ENCODE measurements at regions not wholly inside any gene's neighbourhood (a gene's known extent, or its start where the extent isn't known, plus 50 kb on each side); places are given as distances from the start of the nearest gene placed in this dataset.

DNA sequence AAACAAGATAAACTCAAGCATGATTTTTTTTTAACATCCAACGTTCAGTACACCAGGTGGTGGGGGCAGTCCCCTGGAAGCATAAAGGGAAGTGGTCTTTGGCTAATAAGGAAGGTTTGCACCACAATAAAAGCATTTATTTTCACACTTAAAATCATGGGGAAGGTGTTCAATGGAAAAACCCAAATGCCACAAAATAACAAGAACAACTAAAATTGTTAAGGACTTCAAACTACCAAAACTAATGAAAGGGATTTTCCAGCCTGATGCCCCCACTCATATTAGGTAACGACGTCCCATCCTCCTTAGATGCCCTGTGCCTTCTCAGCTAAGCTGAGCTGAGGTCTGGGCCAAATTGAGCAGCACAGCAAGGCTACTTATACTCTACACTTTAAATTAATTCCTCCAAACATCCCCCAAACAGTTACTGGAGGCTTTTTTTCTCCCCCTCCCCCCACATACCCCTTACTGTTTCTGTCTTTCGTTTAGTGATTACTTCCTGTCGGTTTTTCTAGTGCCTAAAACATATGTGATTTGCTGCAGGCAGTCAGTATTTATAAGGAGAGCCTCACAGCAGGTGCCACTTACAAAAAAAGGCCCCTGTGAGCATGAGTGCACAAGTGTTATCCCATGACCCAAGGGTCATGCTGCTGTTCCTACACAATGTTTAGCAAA is 259.7 kb upstream of the ZNF608 start:
- no peak for DNase-seq

GRCh38 chr5:125010356-125010755 is 263.9 kb upstream of the ZNF608 start:
- DNase-seq: no peak

- no peak for DNase-seq
These were observed 264.6 kb upstream of the ZNF608 start for GRCh38 chr5:125011014-125011413.

DNA sequence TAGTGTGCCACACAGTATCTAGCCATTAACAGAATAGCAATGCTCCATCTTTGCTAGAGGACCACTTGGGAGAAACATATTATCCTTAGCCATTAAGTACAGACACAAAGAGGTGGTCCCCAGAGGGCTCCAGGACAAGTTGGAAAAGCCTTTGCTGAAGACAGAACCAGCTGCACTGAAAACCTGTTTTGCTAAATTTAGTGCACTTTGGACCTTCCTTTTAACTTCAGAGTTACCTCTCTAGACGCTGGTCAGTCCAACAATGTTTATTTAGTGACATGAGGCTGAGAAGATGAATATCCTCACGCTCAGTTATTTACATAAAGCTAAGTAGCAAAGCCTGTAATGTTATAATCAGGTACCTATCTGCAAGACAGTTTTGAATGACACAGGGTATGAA is 265.0 kb upstream of the ZNF608 start:
- DNase-seq: no peak

- DNase-seq: no peak
These were observed 265.5 kb upstream of the ZNF608 start for GRCh38 chr5:125011947-125012346.

GRCh38 chr5:125012727-125013451 is 266.4 kb upstream of the ZNF608 start:
- no peak for DNase-seq

DNA sequence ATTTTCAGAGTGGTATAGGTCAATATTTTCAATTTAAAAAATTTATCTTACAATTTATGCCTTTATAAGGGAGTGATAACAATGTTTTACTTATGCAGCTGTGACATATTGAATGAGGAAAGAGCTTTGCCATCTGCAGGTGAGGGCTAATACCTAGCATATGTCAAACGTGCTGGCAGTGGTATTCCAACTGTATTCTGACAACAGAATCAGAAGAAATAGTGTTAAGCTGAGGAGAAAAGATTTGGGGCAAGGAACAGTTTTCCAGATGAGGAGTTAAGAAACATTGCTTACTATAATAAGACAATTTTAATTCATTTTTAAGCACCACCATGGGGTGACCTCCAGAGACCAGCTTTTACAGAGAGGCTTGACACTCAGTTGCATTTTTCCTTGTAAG is 267.8 kb upstream of the ZNF608 start:
- no peak for DNase-seq

DNA sequence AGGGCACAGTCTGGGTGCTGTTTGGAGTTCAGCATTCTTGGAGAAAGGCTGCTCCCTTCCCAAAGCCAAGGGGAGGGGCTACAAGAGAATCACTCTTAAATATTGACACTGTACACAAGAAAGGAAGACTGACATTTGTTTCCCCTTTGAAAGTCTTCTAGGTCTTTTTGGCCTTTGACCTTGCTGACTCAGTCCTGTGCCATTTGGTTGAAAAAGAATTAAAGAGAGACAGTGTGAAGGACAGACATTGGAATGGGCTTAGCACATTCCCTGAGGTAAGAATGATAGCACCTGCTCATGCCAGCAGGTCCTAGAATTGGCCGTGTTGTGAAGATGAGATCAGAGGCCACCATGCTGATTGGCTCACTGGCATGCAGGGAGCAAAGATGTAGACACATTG is 271.4 kb upstream of the ZNF608 start:
- no peak for DNase-seq

DNA sequence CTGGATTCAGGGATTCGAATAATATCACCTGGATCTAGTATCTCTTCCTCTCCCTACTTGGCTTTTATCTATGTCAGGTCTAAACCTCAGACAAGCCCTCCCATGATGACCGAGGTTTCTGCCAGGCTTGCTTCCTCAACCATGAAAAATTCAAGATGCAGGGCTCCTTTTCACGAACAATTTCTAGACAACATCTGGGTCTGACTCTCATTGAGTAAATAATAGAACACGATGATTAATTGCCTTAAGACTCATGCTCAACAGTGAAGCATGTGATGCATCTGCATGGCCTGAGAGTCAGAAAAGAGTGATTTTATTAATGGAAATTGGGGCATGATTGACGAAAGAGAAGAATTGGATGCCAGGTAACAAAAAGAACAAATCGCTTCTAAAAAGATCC is 277.2 kb upstream of the ZNF608 start:
- no peak for DNase-seq

DNA sequence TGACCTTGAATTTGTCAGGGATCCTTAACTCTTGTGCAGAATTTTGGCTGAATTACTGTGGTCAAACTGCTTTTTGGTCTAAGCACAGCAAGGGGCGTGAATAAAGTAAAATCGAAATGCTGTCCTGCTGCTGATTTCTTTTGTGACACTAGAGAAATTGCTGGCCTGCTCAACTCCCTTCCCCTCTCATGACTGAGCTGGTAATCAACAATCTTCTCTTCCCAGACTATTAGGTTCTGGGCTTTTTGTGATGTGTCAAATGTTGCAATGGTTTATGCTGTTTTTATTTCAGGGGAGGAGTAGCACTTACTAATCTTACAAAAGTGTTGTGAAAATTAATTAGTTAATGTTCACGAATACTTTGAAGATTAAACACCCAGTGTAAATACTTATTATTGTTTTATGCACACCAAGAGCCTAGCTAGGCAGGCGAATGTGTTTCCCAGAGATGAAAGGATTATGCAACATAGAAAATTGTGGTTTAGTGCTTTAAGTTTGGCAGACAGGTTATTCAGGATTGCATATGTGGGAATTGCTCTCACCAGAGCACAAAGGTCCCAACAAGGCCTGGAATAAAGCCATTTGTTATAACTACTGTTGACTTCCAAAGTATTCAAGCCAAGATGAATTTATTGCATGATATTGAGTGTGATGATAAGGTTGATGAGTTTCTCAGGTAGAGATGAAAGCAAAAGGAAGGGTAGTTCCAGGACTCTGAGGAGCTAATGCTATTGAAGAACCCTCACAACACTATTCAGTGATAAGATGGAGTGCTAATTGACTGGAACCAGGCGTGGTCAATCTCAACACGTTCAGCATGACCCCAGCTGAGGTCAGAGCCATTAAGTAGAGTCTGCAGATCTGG is 280.7 kb upstream of the ZNF608 start:
- no peak for DNase-seq

- DNase-seq: no peak
These were observed 285.8 kb upstream of the ZNF608 start for GRCh38 chr5:125032286-125032685.

GRCh38 chr5:125033602-125034001 is 287.2 kb upstream of the ZNF608 start:
- DNase-seq: no peak

GRCh38 chr5:125034331-125034730 is 287.9 kb upstream of the ZNF608 start:
- no peak for DNase-seq

GRCh38 chr5:125036494-125036893 is 290.1 kb upstream of the ZNF608 start:
- no peak for DNase-seq

DNA sequence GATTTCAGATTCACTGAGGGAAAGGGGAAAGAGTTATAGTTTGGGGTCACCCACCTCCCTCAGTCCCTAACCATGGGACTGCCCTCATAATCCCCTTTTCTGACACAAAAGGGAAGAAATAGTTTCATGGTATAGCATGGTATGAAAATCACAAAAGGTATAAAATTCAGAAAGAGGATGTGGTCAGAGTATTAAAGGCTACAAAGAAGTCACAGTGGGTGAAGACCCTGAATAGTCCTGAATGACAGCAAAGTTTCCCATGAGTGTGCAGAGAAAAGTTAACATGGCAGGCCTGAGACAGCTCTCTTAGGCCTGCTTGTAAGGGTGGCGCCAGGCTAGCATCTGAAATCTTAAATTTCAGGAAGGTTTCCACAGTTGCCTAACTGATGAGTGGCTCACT is 290.6 kb upstream of the ZNF608 start:
- DNase-seq: no peak

DNA sequence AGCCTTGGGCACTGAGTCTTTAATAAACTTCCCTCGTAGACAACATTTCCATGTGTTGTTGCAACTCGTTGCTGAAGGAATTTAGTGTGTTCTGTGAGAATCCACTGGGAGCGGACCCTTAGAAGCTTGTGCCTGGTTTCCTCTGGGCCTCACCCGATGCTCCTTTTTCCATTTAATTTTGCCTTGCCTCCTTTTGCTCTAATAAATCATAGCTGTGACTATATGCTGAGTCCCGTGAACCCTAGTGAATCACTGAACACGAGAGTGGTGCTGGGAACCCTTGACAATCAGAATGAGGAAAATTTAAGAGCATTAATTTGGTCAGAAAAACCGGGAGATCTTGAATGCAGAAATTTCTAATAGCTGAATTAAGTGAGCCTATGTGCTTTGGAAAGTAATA is 291.1 kb upstream of the ZNF608 start:
- DNase-seq: no peak

DNA sequence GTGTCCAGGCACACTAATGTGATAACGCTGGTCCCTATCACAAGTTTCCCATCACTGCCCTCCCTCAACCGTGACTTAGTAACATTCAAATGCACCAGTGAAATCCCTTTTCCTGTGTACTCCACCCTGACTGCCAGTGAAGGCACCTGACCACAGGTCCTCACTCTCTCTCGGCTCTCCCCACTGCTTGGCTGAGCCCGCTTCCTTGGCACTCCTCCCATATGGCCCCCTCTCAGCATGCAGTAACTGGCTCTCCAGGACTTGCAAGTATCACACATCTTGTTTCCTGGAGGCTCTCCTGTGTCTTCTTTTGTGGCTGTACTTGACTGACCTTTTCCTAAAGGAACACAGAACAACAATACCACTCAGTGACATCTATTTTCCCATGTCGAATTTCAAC is 292.0 kb upstream of the ZNF608 start:
- DNase-seq: no peak

DNA sequence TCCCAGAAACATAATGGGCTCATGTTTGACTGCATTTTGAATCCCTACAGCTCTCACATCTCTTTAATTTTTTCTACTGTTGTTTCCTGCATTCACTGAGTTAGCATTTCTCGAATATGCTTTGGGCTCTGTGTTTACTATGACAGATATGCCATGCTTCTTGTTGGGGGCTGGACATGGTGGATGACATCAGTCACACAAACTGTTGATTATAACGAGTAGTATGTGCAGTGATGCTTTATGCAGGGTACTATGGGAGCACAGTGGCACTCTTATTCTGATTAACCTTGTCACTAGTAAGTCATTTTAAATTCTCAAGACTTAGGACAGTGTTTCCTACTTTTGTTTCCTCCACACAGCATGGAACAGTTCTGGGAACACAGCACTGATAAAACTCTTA is 295.4 kb upstream of the ZNF608 start:
- no peak for DNase-seq

DNA sequence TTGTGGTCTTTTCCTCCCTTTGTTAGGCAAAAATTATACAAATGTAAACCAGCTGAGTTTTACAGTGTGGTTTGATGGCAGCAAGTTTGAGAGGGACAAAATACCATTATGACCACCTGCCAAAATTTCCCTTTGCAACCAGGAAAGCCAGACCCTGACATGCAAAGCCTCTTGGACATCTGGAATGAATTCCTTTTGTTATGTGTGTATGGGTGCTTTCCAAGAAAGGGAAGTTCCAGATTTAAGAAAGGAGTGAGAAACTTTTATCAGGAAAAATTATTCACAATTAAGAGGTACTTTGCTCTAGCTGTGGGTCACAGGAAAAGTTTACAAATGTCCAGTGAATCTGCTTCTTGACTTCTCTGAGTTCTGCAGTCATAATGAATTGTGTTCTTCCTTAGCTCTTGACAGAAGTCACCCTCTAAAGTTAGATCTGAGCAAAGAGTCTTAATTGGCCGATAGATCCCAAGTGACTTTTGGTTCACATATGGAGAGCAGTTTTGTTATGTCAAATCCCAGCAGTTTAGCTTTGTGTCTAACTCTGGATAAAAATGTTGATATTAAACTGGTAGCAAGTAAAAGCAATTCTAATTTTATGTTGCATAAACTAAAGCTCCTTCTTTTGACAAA is 295.9 kb upstream of the ZNF608 start:
- no peak for DNase-seq

DNA sequence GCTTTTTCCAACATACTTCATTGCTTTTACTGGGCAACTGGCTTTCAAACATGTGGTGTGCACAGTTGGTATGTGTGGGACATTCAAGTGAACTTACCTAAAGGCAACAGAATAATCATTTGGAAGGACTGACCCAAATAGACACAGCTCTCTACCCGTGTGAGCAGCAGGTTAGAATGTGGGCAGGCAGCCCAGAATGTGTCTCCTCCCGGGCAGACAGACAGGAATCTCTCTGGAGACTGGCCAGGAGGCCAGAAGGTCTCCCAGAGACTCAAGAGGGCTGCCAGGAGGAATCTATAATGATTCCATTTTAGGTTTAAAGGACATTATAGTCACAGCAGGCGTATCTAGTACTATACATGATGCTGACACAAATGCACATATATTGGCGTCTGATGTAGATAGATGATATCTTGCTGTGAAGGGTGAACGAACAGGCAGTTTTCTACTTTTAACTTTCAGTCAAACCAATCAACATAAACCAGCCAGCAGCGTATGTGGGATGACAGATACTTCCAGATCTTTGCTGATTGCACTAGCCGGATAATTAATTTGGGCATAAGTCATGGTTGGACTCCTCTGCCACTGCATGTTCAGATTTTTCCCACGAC is 297.4 kb upstream of the ZNF608 start:
- no peak for DNase-seq

DNA sequence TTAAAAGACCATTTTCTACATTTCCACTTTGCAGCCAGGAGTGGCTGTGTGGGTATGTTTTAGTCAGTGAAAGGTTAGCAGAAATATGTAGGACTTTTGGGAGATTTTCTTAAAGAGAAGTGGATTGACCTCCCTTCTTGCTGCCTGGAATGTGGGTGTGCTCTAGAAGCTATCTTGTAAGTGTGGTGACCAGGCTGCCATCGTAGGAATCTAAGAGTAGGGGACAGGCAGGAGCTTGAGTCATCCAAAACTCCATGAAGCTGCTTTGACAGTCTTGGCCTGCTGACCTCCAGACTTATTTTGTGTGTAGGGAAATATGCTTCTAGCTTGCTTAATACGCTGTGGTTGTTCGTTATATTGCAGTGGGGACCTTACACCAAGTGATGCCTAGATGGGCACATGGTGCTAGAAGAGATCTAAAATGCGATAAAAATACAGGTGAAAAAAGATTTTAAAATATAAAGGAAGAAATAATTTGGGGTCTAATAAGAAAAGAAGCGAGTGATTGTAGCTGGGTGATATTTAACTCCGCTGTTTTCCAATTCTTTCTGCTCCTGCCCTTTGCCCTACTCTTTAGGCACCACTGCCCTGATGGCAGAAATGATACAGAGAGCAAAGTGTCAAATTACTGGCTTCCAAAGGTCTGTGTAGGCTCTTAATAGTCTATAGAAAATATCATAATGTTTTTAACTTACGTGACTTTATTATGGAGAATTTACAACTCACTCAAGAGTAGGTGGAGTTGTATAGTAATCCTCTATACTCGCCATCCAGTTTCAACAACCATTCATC is 298.2 kb upstream of the ZNF608 start:
- no peak for DNase-seq

Data from renal pelvis (tissue), 1 donor.